ENCODE measurements at regions not wholly inside any gene's neighbourhood (a gene's known extent, or its start where the extent isn't known, plus 50 kb on each side); places are given as distances from the start of the nearest gene placed in this dataset.

- Histone ChIP-seq H3K9ac (ENCODE audit: insufficient read depth, low read depth, low read length) (no peak overlapping the region), H3K4me1 (ENCODE audit: insufficient read depth, low read length) (peaks cover 8% of the 10 kb centered on the region; the same call in 1 of the 2 replicates), H4K20me1 (ENCODE audit: insufficient read depth, low read length) (no peaks in the 10 kb centered on the region), H3K79me2 (ENCODE audit: insufficient read depth, low read length) (no peaks in the 10 kb centered on the region), H3K27ac (ENCODE audit: extremely low read length, insufficient read depth, low read length) (no peak overlapping the region), H3K27me3 (ENCODE audit: control insufficient read depth in 1 of 2, insufficient read depth in 2 of 2, low read length in 2 of 2) (no peaks in the 10 kb centered on the region), H2AFZ (ENCODE audit: low read length) (no peak overlapping the region), H3K9me3 (ENCODE audit: low read length) (no peaks in the 10 kb centered on the region), H3K36me3 (replicated peaks in 1 of 2; ENCODE audit: control insufficient read depth in 1 of 2, insufficient read depth in 2 of 2, low read length in 2 of 2) (no peaks in the 10 kb centered on the region), H3K4me3 (replicated peaks in 1 of 3; ENCODE audit: insufficient read depth in 1 of 3, low read depth in 2 of 3, low read length in 3 of 3) (no peak overlapping the region), H3K4me2 (ENCODE audit: low read depth, low read length) (no peak overlapping the region)
- ChIA-PET CTCF (ENCODE audit: low intra/inter-chr PET ratio, low total read pairs) (no interaction called here), POLR2A (no interaction called here)
- intact Hi-C loops (cut with micrococcal nuclease; ENCODE audit: unreplicated experiment) (no loop called here), in situ Hi-C loops (cut with HindIII; ENCODE audit: extremely low pct_ligation_motif_present, low pct_unique_long_range_greater_than_20kb) (no loop called here)
- DNase-seq (ENCODE audit: low spot score) (no peak), FAIRE-seq (no peak), ATAC-seq (no peak)
- no peak for TF ChIP-seq THAP9 (CRISPR knock-in tag; IDR thresholded peaks at IDR 0.05; ENCODE audit: borderline replicate concordance)
- TF ChIP-seq GLI4 (CRISPR knock-in tag; IDR thresholded peaks at IDR 0.05; ENCODE audit: borderline replicate concordance) = no peak
- no peak for TF ChIP-seq CEBPG (CRISPR knock-in tag; IDR thresholded peaks at IDR 0.05)
- TF ChIP-seq ZNF383 (CRISPR knock-in tag; IDR thresholded peaks at IDR 0.05; ENCODE audit: borderline replicate concordance) = no peak
- no peak for TF ChIP-seq GZF1 (CRISPR knock-in tag; IDR thresholded peaks at IDR 0.05)
- no peak for TF ChIP-seq ZNF737 (CRISPR knock-in tag; IDR thresholded peaks at IDR 0.05; ENCODE audit: borderline replicate concordance)
- no peak for TF ChIP-seq AGO1 (IDR thresholded peaks at IDR 0.05; ENCODE audit: low read depth, low read length, poor library complexity, severe bottlenecking)
- no TSS peak for BruUV-seq (replicated peaks)
These were observed 64.6 kb upstream of the GMDS start for GRCh38 chr6:2310042-2310441.
